COLO668 (cell line): ENCODE measurements at regions not wholly inside any gene's neighbourhood (a gene's known extent, or its start where the extent isn't known, plus 50 kb on each side); places are given as distances from the start of the nearest gene placed in this dataset.

Experiments used
- DNase-seq: peaks from one replicate; lab custom pipeline; 2025; ENCODE audit not compliant: unreplicated experiment; lab: John Stamatoyannopoulos, UW

DNA sequence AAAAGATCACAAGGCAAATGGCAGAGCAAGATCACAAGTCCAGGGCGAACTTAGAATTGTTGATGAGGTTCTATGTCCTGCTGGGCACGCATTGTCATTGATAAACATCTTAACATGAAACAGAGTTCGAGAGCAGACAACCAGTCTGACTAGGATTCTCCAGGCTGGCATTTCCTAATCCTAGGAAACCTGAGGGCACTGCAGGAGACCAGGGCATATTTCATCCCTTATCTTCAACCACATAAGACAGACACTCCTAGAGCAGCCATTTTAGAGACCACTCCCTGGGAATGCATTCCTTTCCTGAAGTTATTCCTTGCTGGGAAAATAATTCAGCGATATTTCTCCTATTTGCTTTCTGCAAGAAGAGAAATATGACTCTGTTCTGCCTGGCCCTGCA, 1199.9 kb downstream of the SI start:
- DNase-seq, result no peak

- DNase-seq, result no peak
Measured at GRCh38 chr3:163877805-163878204, 1200.5 kb downstream of the SI start.

DNA sequence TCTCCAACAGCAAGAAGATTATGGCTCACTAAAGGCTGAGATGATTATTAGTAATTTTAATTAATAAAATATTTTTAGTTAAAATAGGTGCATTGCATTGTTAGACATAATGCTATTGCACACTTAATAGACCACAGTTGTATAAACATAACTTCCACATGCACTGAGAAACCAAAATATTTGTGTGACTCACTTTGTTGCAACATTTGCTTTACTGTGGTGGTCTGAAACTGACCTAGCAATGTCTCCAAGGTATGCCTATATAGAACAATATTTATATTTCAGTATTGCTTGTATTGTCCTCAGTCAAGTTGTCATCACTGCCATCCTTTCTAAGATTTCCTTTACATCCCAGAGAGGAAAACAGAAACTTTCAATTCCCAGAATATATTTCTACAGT, 1215.2 kb downstream of the SI start:
- no peak for DNase-seq

DNA sequence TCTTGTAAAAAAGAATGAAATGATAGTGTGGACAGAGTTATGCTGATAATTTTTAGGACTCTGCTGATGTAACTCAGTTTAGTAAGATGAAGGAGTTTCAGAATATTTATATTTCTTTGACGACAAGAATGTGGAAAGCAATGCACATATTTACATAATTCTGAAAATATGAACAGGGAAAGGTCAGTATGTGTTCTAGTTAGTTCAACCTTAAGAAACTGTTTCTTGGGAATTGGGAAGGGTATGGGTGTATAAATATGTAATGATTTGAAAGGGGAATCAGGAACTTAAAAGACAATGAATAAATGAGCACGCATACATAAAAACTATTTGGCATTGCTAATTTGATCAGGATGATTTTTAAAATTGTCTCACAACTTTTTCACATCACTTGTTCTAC, 1226.1 kb downstream of the SI start:
- DNase-seq, result no peak

DNA sequence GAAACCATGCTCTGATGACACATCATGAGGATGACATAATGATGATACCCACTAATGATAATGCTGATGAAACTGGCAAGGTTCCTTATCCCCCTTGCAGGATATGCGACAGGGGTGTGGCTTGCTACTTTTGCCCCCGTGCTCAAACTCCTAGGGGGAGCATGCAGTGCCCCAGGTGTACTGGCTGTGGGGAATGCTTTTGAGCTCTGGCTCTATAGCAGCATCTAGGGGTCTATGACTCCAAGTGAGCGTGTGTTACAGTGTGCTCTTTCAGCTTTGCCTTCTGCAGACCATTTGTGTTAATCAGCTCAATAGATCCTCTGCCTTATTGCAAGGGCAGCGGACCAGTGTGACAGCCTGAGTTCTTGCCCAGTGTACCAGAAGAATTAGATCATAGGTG, 1239.5 kb downstream of the SI start:
- no peak for DNase-seq

DNA sequence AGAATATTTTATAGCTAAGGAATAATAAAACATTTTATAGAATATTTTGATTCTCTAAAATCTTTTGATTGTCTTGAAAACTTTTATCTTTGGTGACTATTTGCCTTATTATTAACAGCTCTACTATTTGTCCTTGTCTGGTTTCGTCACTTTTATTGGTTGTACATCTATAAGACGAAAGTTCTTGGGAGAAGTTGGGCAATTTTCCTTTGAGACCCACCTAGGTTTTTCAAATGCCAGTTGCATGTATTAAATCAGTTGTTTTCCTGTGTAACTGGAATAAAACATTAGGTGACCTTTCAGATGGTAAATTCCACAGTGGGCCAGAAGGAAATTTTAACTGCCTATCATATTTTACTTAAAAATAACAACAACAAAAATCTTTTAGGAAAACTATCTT, 1245.7 kb downstream of the SI start:
- no peak for DNase-seq

GRCh38 chr3:163821841-163822240, 1256.5 kb downstream of the SI start:
- DNase-seq, result no peak

DNA sequence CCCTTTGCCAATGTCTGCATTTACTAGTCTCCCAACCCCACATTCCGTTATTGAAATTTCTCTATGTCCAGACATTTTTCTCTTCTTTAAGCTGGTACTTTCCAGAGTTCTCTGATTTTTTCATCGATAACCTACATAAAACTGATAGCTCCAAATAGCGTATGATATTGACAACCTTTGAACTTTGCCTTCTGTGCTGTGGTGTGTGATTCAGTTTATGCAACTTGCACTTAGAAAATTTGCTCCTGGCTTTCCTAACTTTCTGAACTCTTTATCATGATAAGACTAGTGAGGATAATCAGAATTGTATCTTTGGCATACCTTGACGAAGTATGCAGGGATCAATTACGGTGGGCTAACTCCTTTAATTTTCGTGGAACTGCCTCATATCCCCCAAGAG, 1261.3 kb downstream of the SI start:
- DNase-seq, result no peak

DNA sequence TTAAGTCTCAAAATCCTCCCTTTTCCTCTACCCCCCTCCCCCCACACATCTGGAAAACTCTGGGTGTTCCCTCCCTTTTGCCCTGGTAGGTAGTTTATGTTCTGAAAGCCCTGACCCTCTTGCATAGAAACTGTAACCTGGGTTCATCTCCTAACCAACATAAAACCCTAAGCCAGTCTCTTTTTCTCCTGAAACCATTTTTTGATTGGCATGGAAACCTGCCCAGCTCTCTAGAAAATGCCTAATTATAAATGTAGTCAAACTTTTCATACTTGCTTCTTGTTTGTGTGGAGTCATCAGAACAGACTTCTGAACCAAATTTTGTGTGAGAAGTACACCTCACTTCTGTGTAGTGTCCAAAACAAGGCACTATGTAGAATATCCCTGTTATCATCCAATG, 1264.4 kb downstream of the SI start:
- DNase-seq, result no peak

DNA sequence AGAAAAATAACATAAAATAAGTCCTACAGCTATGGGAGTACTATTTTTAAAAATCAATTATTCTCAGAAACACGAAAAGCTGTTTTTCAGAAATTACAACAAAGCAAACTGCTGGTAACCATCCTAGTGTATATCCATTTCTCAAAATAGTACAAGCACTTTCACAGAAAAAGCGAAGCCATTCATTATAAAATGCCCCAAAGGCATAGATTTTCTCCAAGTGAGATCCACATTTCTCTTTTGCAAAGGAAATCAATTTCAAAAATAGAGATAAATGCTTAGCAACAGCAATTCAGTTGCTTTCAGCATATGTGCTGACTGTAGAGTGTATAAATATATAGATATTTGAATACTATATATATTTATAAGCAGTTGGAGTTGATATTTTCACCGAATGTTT, 1266.3 kb downstream of the SI start:
- no peak for DNase-seq

DNA sequence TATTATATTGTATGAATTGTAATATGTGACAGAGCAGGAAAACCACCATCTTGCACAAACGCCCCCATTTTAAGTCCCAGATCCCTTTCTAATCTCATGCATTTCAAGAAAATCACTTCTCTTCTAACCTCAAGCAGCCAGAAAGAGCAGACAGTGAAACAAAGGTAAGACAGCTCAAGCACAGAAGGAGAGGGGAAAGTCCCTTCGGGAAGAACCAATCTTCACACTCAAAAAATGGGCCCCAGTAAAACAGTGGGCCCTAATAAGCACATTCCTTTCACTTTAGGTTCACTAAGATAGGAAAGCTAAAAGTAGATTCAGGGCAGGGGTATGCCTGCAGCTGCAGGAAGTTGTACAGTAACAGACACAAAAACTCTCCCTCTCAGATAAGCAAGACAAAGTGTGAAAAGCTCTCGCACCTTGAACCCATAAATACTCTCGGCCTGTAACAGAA, 1268.7 kb downstream of the SI start:
- no peak for DNase-seq

DNA sequence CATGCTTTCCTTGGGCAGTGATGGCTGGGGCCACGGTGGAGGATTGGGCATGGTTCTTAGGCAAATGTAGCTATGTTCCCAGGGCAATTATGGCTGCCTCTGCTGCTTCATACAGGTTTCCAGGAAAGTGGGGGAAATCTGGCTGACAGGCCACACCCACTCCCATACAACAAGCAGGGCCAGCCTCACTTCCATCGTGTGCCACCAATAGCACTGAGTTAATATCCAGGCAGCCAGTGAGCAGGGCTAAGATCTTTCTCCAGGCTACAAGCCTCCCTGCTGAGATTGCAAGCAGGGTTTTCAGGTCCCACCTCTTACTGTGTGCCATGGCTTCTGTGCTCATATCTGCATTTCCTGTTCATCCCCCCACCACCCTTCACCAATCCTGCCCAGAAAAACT, 1291.9 kb downstream of the SI start:
- DNase-seq, result no peak

- no peak for DNase-seq
Measured at GRCh38 chr3:163785693-163786092, 1292.6 kb downstream of the SI start.

- DNase-seq, result no peak
Measured at GRCh38 chr3:163779396-163780344, 1298.6 kb downstream of the SI start.

GRCh38 chr3:163776743-163777142, 1301.6 kb downstream of the SI start:
- DNase-seq, result no peak

GRCh38 chr3:163773136-163773535, 1305.2 kb downstream of the SI start:
- no peak for DNase-seq

GRCh38 chr3:163768048-163768447, 1310.2 kb downstream of the SI start:
- DNase-seq, result no peak

DNA sequence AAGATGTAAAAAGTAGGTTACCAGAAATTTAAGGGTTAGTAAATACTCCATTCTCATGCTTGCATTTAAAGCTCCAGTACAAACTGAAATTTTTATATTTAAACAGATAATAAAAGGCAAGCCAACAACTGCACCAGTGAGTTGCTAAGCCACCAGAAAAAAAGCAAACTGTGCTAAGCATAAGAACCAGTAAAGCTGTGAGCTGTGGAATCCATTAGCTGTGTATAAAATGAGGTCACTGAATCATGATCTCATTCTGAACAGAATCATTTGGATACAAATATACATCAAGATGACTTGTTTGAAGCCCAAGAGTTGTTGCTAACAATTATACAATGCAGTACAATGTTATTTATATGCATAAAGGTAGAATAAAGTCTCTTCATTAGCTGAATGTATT, 1312.2 kb downstream of the SI start:
- DNase-seq, result no peak

DNA sequence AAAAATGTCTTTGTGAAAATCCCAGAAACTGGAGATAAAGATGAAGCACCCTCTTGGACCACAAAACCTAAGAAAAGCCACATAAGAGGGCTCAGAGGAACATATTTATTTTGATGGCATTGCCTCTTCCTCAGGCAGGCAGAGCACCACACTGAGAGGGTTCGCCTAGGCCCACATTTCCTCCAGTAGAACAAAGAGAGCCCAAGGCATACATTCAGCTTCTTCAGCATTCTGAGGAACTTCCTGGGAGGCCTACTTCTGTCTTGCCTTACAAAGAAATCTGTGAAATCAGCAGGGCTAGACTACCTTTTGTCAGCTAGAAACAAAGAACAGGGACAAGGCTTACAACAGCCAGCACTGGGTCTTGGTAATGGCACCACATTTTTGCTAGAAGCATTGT, 1325.3 kb downstream of the SI start:
- no peak for DNase-seq

GRCh38 chr3:163745204-163745603, 1333.1 kb downstream of the SI start:
- DNase-seq, result no peak

DNA sequence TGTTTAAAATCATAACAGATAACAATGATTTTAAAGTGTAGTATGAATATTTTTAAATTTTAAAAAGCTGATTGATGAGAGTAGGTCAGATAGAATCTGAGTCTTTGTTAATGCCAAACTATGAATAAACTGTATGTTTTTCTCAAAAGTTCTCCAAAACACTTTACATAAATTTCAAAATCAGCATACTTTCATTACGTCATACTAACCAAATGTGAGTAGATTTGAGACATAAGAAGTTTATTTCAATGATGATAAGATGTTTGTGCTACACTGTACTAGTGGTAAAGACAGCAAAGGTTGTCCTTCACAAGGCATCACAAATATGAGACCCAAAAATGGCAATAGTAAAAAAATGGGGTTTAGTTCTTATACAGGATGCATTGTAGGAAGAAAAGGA, 1342.9 kb downstream of the SI start:
- no peak for DNase-seq

DNA sequence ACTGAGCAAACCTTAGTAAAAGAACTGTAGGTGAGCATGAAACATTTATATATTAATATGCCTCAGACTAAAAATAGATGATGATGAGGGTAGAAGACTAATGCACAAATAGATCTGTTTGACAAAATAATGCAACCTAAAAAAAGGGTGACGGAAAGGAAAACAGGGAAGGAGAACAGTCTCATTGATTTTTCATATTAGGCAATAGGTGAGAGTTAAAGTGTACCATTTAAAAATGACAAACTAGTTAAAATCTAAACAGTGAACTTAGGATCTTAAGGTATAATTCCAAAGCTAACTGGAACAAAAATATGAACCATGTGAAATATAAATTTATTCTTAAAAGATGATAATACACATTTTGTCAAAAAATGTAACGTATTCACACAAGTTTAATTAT, 1347.6 kb downstream of the SI start:
- no peak for DNase-seq

- no peak for DNase-seq
Measured at GRCh38 chr3:163726125-163726524, 1352.2 kb downstream of the SI start.
